ENCODE measurements at regions not wholly inside any gene's neighbourhood (a gene's known extent, or its start where the extent isn't known, plus 50 kb on each side); places are given as distances from the start of the nearest gene placed in this dataset.

- Histone ChIP-seq H3K36me3 (replicated peaks; ENCODE audit: insufficient read depth, low read length) (no peaks in the 10 kb centered on the region), H3K9me3 (replicated peaks; ENCODE audit: insufficient read depth, low read length) (no peaks in the 10 kb centered on the region), H3K4me3 (ENCODE audit: low read length) (no peak overlapping the region), H3K4me2 (ENCODE audit: low read depth, low read length) (no peak overlapping the region), H3K9ac (ENCODE audit: low read length) (no peak overlapping the region), H3K27me3 (replicated peaks; ENCODE audit: insufficient read depth, low read length) (peaks cover 50% of the 10 kb centered on the region), H2AFZ (ENCODE audit: low read length) (no peak overlapping the region), H3K4me1 (ENCODE audit: low read length) (peaks cover 22% of the 10 kb centered on the region), H4K20me1 (ENCODE audit: insufficient read depth, low read length) (no peaks in the 10 kb centered on the region), H3F3A (ENCODE audit: insufficient read depth, low read length) (peaks cover 18% of the 10 kb centered on the region), H3K27ac (ENCODE audit: low read length) (no peak overlapping the region), H3K9me2 (replicated peaks; ENCODE audit: insufficient read depth, low read length) (no peaks in the 10 kb centered on the region), H3K79me2 (ENCODE audit: low read length) (no peaks in the 10 kb centered on the region)
- TF ChIP-seq EZH2phosphoT487 (IDR thresholded peaks at IDR 0.05; ENCODE audit: low read length) (no peak), CTCF (IDR thresholded peaks at IDR 0.05; ENCODE audit: low read length) (no peak), EZH2 (optimal IDR thresholded peaks at IDR 0.05; ENCODE audit: low read depth, low read length) (no peak)
- DNase-seq = no peak
Observed at GRCh38 chr6:141467041-141467440, 665.7 kb upstream of the GJE1 start.

- H3F3A ChIP-seq (ENCODE audit: insufficient read depth, low read length) = 0 out of 2 replicates have a peak, but pooled peaks cover 9% of the 10 kb centered on the region
Observed at GRCh38 chr6:141464896-141465295, 667.8 kb upstream of the GJE1 start.

GRCh38 chr6:141464490-141464889 lies 668.2 kb upstream of the GJE1 start:
- H3K4me3 ChIP-seq (ENCODE audit: low read length) = no peak overlapping the region
- no peaks in the 10 kb centered on the region for H3K9me3 ChIP-seq (replicated peaks; ENCODE audit: insufficient read depth, low read length)
- H3K4me1 ChIP-seq (ENCODE audit: low read length) = peaks cover 14% of the 10 kb centered on the region
- H3K9me2 ChIP-seq (replicated peaks; ENCODE audit: insufficient read depth, low read length) = no peaks in the 10 kb centered on the region
- peaks cover 45% of the 10 kb centered on the region for H3K27me3 ChIP-seq (replicated peaks; ENCODE audit: insufficient read depth, low read length)
- no peak overlapping the region for H3K9ac ChIP-seq (ENCODE audit: low read length)
- no peaks in the 10 kb centered on the region for H3K79me2 ChIP-seq (ENCODE audit: low read length)
- H3K36me3 ChIP-seq (replicated peaks; ENCODE audit: insufficient read depth, low read length) = no peaks in the 10 kb centered on the region
- DNase-seq = peak; percentile 40
- H3F3A ChIP-seq (ENCODE audit: insufficient read depth, low read length) = 0 out of 2 replicates have a peak, but pooled peaks cover 9% of the 10 kb centered on the region
- no peak for TF ChIP-seq EZH2phosphoT487 (IDR thresholded peaks at IDR 0.05; ENCODE audit: low read length)
- TF ChIP-seq CTCF (IDR thresholded peaks at IDR 0.05; ENCODE audit: low read length) = no peak
- TF ChIP-seq EZH2 (optimal IDR thresholded peaks at IDR 0.05; ENCODE audit: low read depth, low read length) = no peak
- no peaks in the 10 kb centered on the region for H4K20me1 ChIP-seq (ENCODE audit: insufficient read depth, low read length)
- H3K27ac ChIP-seq (ENCODE audit: low read length) = no peak overlapping the region
- no peak overlapping the region for H3K4me2 ChIP-seq (ENCODE audit: low read depth, low read length)
- H2AFZ ChIP-seq (ENCODE audit: low read length) = no peak overlapping the region

More at GRCh38 chr6:141464896-141465295, 667.8 kb upstream of the GJE1 start:
- H3K9me3 ChIP-seq (replicated peaks; ENCODE audit: insufficient read depth, low read length) = no peaks in the 10 kb centered on the region
- H3K4me1 ChIP-seq (ENCODE audit: low read length) = peaks cover 14% of the 10 kb centered on the region
- H3K4me3 ChIP-seq (ENCODE audit: low read length) = no peak overlapping the region
- peaks cover 49% of the 10 kb centered on the region for H3K27me3 ChIP-seq (replicated peaks; ENCODE audit: insufficient read depth, low read length)
- H3K4me2 ChIP-seq (ENCODE audit: low read depth, low read length) = no peak overlapping the region
- no peak overlapping the region for H2AFZ ChIP-seq (ENCODE audit: low read length)
- H3K9me2 ChIP-seq (replicated peaks; ENCODE audit: insufficient read depth, low read length) = no peaks in the 10 kb centered on the region
- H3K79me2 ChIP-seq (ENCODE audit: low read length) = no peaks in the 10 kb centered on the region
- no peak for TF ChIP-seq EZH2 (optimal IDR thresholded peaks at IDR 0.05; ENCODE audit: low read depth, low read length)
- TF ChIP-seq EZH2phosphoT487 (IDR thresholded peaks at IDR 0.05; ENCODE audit: low read length) = no peak
- no peak for TF ChIP-seq CTCF (IDR thresholded peaks at IDR 0.05; ENCODE audit: low read length)
- H3K36me3 ChIP-seq (replicated peaks; ENCODE audit: insufficient read depth, low read length) = no peaks in the 10 kb centered on the region
- no peak overlapping the region for H3K9ac ChIP-seq (ENCODE audit: low read length)
- H4K20me1 ChIP-seq (ENCODE audit: insufficient read depth, low read length) = no peaks in the 10 kb centered on the region
- no peak overlapping the region for H3K27ac ChIP-seq (ENCODE audit: low read length)
- DNase-seq = no peak
